BE2C (cell line): ENCODE measurements at regions not wholly inside any gene's neighbourhood (a gene's known extent, or its start where the extent isn't known, plus 50 kb on each side); places are given as distances from the start of the nearest gene placed in this dataset.

Experiments
- DNase-seq: peaks from one replicate; pipeline ENCODE4 v3.0.0-alpha.2; 2020
- H3K27me3 ChIP-seq: fragments of 250-450 bp; sonication (Bioruptor Pico); 2 replicates; pipeline ENCODE4 v1.5.1; 2020; ENCODE audit warnings: mild to moderate bottlenecking
- H3K36me3 ChIP-seq: fragments of 250-450 bp; sonication (Bioruptor Pico); 2 replicates; pipeline ENCODE4 v1.5.1; 2020; ENCODE audit warnings: mild to moderate bottlenecking
- H3K4me1 ChIP-seq: fragments of 250-450 bp; sonication (Bioruptor Pico); 2 replicates; pipeline ENCODE4 v1.5.1; 2020
- H3K4me3 ChIP-seq: 2 replicates; pipeline ENCODE4 v1.5.1; 2011; ENCODE audit warnings: low read depth, low read length
- H3K9me3 ChIP-seq: fragments of 250-450 bp; sonication (Bioruptor Pico); 2 replicates; pipeline ENCODE4 v1.5.1; 2020
- TF ChIP-seq, protein P1 (sequence below): IDR thresholded peaks from 2 replicates; pipeline ENCODE4 v1.5.1; 2012; ENCODE audit warnings: mild to moderate bottlenecking, low read depth, low read length

- Histone ChIP-seq H3K36me3 (no peaks in the 10 kb centered on the region), H3K4me1 (no peaks in the 10 kb centered on the region), H3K27me3 (no peaks in the 10 kb centered on the region), H3K4me3 (no peak overlapping the region), H3K9me3 (no peaks in the 10 kb centered on the region; the same call in 1 of the 2 replicates)
- DNase-seq: no peak
- TF ChIP-seq, protein P1, sequence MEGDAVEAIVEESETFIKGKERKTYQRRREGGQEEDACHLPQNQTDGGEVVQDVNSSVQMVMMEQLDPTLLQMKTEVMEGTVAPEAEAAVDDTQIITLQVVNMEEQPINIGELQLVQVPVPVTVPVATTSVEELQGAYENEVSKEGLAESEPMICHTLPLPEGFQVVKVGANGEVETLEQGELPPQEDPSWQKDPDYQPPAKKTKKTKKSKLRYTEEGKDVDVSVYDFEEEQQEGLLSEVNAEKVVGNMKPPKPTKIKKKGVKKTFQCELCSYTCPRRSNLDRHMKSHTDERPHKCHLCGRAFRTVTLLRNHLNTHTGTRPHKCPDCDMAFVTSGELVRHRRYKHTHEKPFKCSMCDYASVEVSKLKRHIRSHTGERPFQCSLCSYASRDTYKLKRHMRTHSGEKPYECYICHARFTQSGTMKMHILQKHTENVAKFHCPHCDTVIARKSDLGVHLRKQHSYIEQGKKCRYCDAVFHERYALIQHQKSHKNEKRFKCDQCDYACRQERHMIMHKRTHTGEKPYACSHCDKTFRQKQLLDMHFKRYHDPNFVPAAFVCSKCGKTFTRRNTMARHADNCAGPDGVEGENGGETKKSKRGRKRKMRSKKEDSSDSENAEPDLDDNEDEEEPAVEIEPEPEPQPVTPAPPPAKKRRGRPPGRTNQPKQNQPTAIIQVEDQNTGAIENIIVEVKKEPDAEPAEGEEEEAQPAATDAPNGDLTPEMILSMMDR: no peak
These were observed 1296.6 kb downstream of the AACS start for GRCh38 chr12:126361804-126362203.

DNA sequence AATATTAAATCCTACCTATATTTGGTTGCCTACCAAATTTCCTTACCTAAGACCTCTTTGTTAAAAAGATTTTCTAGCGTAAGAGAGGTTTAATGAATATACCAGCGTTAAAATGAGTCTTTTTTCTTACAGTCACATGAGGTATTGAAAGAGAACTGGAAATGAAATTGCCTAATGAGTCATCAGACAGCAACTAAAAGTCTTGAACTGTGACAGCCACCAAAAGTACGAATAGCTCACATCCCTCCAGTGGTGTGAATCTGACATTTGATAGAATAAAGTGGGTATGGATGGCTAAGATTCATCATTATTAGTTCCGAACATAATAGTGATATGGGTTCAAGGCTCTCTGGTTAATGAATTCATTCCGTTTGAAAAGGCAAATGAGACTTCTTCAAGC lies 1297.3 kb downstream of the AACS start:
- H3K36me3 ChIP-seq: no peaks in the 10 kb centered on the region
- no peak for DNase-seq
- H3K9me3 ChIP-seq: no peaks in the 10 kb centered on the region; the same call in 1 of the 2 replicates
- H3K4me3 ChIP-seq: no peak overlapping the region
- H3K27me3 ChIP-seq: no peaks in the 10 kb centered on the region
- no peaks in the 10 kb centered on the region for H3K4me1 ChIP-seq
- TF ChIP-seq, protein P1: no peak

GRCh38 chr12:126362964-126363363 lies 1297.7 kb downstream of the AACS start:
- Histone ChIP-seq H3K4me1 (no peaks in the 10 kb centered on the region), H3K27me3 (no peaks in the 10 kb centered on the region), H3K9me3 (no peaks in the 10 kb centered on the region; the same call in 1 of the 2 replicates), H3K4me3 (no peak overlapping the region), H3K36me3 (no peaks in the 10 kb centered on the region)
- DNase-seq: no peak
- TF ChIP-seq, protein P1: peak; percentile 5; the same call in 1 of the 2 replicates

- H3K36me3 ChIP-seq: no peaks in the 10 kb centered on the region
- H3K4me1 ChIP-seq: no peaks in the 10 kb centered on the region
- TF ChIP-seq, protein P1: no peak
- no peaks in the 10 kb centered on the region for H3K27me3 ChIP-seq
- no peak overlapping the region for H3K4me3 ChIP-seq
- no peaks in the 10 kb centered on the region; the same call in 1 of the 2 replicates for H3K9me3 ChIP-seq
- no peak for DNase-seq
These were observed 1304.5 kb downstream of the AACS start for GRCh38 chr12:126369487-126370463.

- Histone ChIP-seq H3K27me3 (no peaks in the 10 kb centered on the region), H3K4me3 (no peak overlapping the region), H3K9me3 (no peaks in the 10 kb centered on the region), H3K4me1 (no peaks in the 10 kb centered on the region), H3K36me3 (no peaks in the 10 kb centered on the region)
- no peak for DNase-seq
- TF ChIP-seq, protein P1: no peak
These were observed 1318.3 kb downstream of the AACS start for GRCh38 chr12:126383506-126383905.

- H3K27me3 ChIP-seq: no peaks in the 10 kb centered on the region
- no peak overlapping the region for H3K4me3 ChIP-seq
- no peaks in the 10 kb centered on the region for H3K36me3 ChIP-seq
- DNase-seq: no peak
- TF ChIP-seq, protein P1: no peak
- H3K9me3 ChIP-seq: no peaks in the 10 kb centered on the region
- H3K4me1 ChIP-seq: no peaks in the 10 kb centered on the region
These were observed 1318.9 kb downstream of the AACS start for GRCh38 chr12:126384026-126384564.
